HG02642 (cell line): ENCODE measurements at regions not wholly inside any gene's neighbourhood (a gene's known extent, or its start where the extent isn't known, plus 50 kb on each side); places are given as distances from the start of the nearest gene placed in this dataset.
"Not testable (repeated sequence)": the region's sequence is repeated elsewhere in the genome, so short reads cannot be mapped to it uniquely, and the experiment has no call there.

ENCODE experiments used
- ATAC-seq: cut with Tn5 transposase; IDR thresholded peaks from one replicate; pipeline ENCODE4 v1.9.1; 2021; ENCODE audit warnings: mild to moderate bottlenecking; ENCODE audit not compliant: unreplicated experiment, poor library complexity

DNA sequence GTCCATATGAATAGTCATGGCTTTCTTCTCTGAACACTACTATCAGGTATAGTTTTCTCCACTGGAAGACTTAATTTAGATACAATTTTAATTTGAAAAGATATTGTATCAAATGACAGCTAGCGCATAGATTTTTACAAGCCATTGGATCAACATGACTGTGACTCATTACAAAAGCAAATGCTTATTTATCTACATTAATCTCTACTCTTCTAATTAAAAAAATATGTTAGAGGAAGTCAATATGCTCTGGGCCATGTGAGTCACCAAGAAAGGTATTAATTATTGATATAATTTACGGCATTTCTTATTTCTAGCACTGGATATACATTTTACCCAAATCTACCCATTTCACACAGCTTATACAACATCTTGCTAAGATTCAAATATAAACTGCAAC, 800.3 kb upstream of the GBE1 start:
- no peak for ATAC-seq

DNA sequence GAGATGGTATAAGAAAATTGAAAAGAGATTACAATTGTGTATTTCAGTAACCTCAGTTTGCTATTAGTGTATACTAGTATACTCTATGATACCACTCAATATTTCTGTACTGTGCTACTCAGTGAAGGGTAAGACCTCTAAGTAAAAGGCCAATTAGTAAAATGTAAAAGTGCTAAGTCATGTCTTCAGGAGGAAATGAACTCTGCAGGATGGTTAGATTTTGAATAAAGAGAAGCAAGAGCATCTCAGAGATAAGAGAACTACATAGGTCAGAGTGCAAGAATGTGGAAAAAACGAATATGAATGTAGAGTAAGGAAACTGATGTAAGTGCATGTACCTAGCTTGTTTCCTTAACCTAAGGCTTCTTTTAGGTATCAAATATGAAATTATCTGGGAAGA, 796.6 kb upstream of the GBE1 start:
- ATAC-seq: no peak

GRCh38 chr3:82556113-82556512, 794.7 kb upstream of the GBE1 start:
- ATAC-seq: no peak

GRCh38 chr3:82542556-82542955, 781.1 kb upstream of the GBE1 start:
- ATAC-seq: not testable (repeated sequence)

DNA sequence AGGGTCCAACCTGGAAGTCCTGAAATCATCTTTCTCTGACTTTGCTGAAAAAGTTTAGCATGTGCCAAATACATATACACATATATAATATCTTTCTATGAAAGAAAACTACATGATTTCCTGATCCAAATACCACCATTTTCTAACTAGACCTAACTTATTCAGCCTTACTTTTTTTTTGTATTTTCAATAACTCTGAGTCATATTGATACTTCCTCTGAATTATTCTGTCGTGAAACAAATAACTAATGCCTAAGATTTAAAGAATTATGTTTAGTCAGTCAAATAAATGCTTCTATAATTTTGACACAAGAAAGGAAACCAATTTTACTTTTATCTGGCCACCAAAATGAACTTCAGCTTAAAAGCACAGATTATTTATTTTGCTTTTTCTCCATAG, 760.2 kb upstream of the GBE1 start:
- ATAC-seq: no peak

DNA sequence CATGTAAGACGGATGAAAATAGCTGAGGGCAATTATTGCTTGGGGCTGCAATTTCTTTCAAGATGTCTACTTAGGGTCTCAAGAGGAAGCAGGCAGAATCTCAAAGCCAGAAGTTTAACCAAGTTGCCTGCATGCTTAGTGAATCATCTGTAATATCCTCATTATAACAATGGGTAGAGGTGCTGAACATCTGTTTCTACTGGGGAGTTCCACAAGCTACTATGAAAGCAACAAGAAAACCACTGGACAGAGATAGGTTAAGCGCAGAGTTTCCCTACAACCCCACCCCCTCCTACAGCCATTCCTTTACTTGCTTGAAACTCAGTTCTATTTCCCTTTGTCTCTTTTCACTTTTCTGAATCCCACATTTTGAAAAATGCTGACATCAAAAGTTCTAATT, 759.4 kb upstream of the GBE1 start:
- no peak for ATAC-seq

GRCh38 chr3:82509951-82510603, 748.6 kb upstream of the GBE1 start:
- ATAC-seq: no peak

DNA sequence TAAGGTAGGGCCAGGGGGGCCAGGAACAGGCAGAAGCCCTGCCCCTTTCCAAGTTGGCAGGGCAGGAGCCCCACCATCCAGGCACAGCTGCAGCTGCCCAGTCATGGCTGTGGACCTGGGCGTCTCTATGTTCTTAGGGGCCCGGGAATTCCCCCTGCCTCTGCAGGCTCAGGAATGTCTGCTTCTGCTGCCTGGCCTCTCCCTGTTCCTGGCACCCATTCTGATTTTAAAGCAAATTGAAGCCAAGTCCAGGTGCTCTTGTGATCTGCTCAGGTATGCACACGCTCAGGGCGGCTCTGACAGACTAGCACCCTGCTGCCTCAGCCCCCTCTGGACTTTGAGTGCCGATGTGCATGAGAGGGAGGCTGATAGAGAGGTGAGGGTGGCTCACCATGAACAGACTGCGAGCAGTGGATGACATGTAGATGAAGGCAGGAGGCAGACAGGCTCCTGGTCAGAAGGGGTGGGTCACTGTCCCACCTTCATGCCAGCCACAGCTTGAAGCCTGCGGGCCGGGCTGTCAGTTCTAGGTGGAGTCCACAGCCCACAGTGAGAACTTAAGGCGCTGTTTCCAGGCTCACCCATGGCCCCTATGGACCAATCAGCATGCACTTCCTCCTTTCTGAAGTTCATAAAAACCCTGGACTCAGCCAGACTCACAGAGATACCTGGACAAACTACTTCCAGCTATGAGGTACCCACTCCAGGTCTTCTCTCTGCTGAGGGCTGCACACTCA, 747.8 kb upstream of the GBE1 start:
- no peak for ATAC-seq

GRCh38 chr3:82506204-82506603, 744.8 kb upstream of the GBE1 start:
- ATAC-seq: no peak

- no peak for ATAC-seq
Observed at GRCh38 chr3:82505079-82505756, 743.8 kb upstream of the GBE1 start.

DNA sequence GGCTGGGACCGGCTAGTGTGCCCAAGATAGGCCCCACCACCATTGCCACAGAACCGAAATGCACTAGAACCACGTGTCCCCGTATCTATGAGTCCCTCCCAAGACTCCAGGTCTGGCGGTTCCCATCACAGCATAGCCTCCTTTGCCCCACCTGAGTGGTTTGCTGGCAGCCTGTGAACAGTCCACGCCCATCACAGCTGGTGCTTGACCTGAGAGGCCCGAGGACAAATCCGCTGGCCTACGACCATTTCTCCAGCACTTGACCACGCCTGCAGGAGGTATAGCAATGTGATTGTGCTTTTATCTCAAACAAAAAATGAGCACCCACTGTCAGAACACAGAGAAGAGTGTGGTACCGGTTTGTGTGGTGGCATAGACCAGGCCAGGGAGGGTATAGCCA, 736.7 kb upstream of the GBE1 start:
- ATAC-seq: no peak

- no peak for ATAC-seq
Observed at GRCh38 chr3:82496890-82497560, 735.6 kb upstream of the GBE1 start.

DNA sequence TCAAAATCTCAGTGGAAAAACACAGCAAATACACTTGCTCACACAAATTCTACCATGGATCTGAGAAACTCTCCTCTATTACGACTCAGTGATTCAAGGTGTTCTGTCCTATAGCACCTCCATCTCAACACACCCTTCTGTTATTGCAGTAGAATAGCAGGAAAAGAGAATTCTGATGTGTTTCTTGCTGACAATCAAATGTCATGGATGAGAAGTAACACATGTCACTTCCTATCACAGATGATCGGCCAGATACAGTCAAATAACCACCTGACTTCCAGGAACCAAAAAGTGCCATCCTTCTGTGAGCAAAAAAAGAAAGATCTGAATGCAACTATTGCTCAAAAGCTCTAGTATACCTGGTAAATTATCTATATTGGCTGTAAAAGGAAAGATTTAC, 734.2 kb upstream of the GBE1 start:
- ATAC-seq: no peak

- no peak for ATAC-seq
Observed at GRCh38 chr3:82494977-82495489, 733.6 kb upstream of the GBE1 start.

GRCh38 chr3:82493858-82494257, 732.4 kb upstream of the GBE1 start:
- no peak for ATAC-seq

GRCh38 chr3:82475306-82475705, 713.9 kb upstream of the GBE1 start:
- no peak for ATAC-seq

- ATAC-seq: no peak
Observed at GRCh38 chr3:82474711-82475110, 713.3 kb upstream of the GBE1 start.

GRCh38 chr3:82473864-82474541, 712.6 kb upstream of the GBE1 start:
- ATAC-seq: no peak

GRCh38 chr3:82467051-82467450, 705.6 kb upstream of the GBE1 start:
- no peak for ATAC-seq

- no peak for ATAC-seq
Observed at GRCh38 chr3:82462977-82463376, 701.5 kb upstream of the GBE1 start.
